ENCODE measurements at regions not wholly inside any gene's neighbourhood (a gene's known extent, or its start where the extent isn't known, plus 50 kb on each side); places are given as distances from the start of the nearest gene placed in this dataset.

DNA sequence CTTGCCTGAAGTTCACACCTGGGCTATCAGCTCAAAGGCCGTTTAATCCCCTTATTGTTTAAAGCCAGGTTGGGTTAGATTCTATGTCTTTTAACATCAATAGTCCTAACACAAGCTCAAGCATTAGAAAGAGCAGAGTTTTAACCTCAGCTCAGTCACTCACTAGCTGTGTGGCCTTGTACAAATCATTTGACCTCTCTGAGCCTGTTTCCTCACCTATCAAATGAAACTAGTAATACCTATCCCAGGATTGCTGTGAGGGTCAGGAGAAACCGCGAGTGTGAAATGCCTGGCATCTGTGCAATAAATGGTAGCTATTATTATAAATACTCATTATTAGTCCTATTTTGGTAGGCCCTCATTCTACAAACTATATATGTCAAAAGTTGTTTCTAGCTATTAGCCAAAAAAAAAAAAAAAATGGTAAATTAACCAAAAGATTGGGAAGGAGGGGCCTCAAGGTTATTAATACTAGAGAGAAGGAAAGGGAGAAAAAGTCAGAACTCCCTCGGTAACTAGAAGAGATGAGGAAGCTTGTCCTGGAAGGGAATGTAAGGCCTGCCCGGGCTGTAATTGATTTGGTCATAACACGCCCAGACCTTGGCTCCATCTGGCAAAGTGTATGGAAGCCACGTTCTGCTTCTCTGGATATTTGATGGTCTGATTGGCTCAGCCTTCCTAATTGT, 510.5 kb upstream of the PROK2 start:
- Histone ChIP-seq H3K27ac (ENCODE audit: insufficient read depth, low read depth, low read length) (no peak overlapping the region), H3K9me3 (replicated peaks; ENCODE audit: control insufficient read depth, insufficient read depth, low read length) (no peaks in the 10 kb centered on the region), H2AFZ (ENCODE audit: low read depth, low read length) (no peak overlapping the region), H3K79me2 (ENCODE audit: control insufficient read depth, insufficient read depth, low read length) (no peaks in the 10 kb centered on the region), H3K36me3 (ENCODE audit: control insufficient read depth in 2 of 2, extremely low read depth in 1 of 2, insufficient read depth in 2 of 2, low read length in 2 of 2) (no peaks in the 10 kb centered on the region), H3K4me1 (ENCODE audit: control insufficient read depth, extremely low read depth, insufficient read depth, low read length) (peaks cover 14% of the 10 kb centered on the region), H3K4me3 (replicated peaks in 1 of 3; ENCODE audit: insufficient read depth in 1 of 3, low read depth in 1 of 3, low read length in 3 of 3) (no peak overlapping the region), H3K27me3 (ENCODE audit: control insufficient read depth in 2 of 2, insufficient read depth in 2 of 2, low read length in 2 of 2) (peaks cover 78 to 84% of the 10 kb centered on the region in 2 experiments), H3K9me1 (replicated peaks; ENCODE audit: control insufficient read depth, extremely low read depth, insufficient read depth, low read length) (no peaks in the 10 kb centered on the region), H3K9ac (replicated peaks; ENCODE audit: extremely low read depth, insufficient read depth, low read length) (no peak overlapping the region), H3K4me2 (ENCODE audit: insufficient read depth, low read length) (no peak overlapping the region), H4K20me1 (replicated peaks; ENCODE audit: control insufficient read depth, extremely low read depth, insufficient read depth, low read length) (no peaks in the 10 kb centered on the region)
- FAIRE-seq (no peak), DNase-seq (ENCODE audit: low read depth, low spot score) (no peak)
- TF ChIP-seq MYC (IDR thresholded peaks at IDR 0.05; ENCODE audit: low read depth, low read length) (no peak), JUN (IDR thresholded peaks at IDR 0.05; ENCODE audit: borderline replicate concordance, insufficient read depth, insufficient read length, low read depth) (no peak), EZH2 (IDR thresholded peaks at IDR 0.05; ENCODE audit: borderline replicate concordance, low read depth, low read length, severe bottlenecking) (no peak), GATA2 (IDR thresholded peaks at IDR 0.05; ENCODE audit: insufficient read depth, insufficient read length, low read depth, low read length) (no peak), POLR2A (IDR thresholded peaks at IDR 0.05; ENCODE audit: low read depth, low read length) (no peak), FOS (IDR thresholded peaks at IDR 0.05; ENCODE audit: borderline replicate concordance, insufficient read depth, low read length) (no peak), POLR2AphosphoS5 (IDR thresholded peaks at IDR 0.05; ENCODE audit: insufficient read depth, low read depth, low read length) (no peak)
- TF ChIP-seq, protein P1, sequence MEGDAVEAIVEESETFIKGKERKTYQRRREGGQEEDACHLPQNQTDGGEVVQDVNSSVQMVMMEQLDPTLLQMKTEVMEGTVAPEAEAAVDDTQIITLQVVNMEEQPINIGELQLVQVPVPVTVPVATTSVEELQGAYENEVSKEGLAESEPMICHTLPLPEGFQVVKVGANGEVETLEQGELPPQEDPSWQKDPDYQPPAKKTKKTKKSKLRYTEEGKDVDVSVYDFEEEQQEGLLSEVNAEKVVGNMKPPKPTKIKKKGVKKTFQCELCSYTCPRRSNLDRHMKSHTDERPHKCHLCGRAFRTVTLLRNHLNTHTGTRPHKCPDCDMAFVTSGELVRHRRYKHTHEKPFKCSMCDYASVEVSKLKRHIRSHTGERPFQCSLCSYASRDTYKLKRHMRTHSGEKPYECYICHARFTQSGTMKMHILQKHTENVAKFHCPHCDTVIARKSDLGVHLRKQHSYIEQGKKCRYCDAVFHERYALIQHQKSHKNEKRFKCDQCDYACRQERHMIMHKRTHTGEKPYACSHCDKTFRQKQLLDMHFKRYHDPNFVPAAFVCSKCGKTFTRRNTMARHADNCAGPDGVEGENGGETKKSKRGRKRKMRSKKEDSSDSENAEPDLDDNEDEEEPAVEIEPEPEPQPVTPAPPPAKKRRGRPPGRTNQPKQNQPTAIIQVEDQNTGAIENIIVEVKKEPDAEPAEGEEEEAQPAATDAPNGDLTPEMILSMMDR (IDR thresholded peaks at IDR 0.05; ENCODE audit: extremely low read depth in 1 of 2, insufficient read depth in 1 of 2, low read depth in 1 of 2, low read length in 2 of 2) = no peak
- TF ChIP-seq, protein P2, sequence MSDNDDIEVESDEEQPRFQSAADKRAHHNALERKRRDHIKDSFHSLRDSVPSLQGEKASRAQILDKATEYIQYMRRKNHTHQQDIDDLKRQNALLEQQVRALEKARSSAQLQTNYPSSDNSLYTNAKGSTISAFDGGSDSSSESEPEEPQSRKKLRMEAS (IDR thresholded peaks at IDR 0.05; ENCODE audit: insufficient read depth, insufficient read length) = no peak
- ChIA-PET POLR2A (interaction anchor here (0.7 kb wide), 1 partner anchor 43 kb away, joined by 3 read pairs; no protein-coding TSS in a partner anchor), CTCF (interaction anchor here (0.6 to 1.6 kb wide), 9 partner anchors 9 to 340 kb away, joined by 3 to 9 read pairs (median 4); no protein-coding TSS in a partner anchor)
- BruUV-seq (replicated peaks) = no TSS peak
- dilution Hi-C loops (cut with MboI; ENCODE audit: extremely low pct_ligation_motif_present, low sequenced_read_pairs) = no loop called here
- intact Hi-C loops (cut with micrococcal nuclease) = loop anchor here (5.0 kb wide), 1 partner anchor 152 kb away; the partner anchor contains the start of gene RYBP

All from endothelial cell of umbilical vein (primary cell).